CD4-positive, alpha-beta T cell (primary cell): ENCODE measurements at regions not wholly inside any gene's neighbourhood (a gene's known extent, or its start where the extent isn't known, plus 50 kb on each side); places are given as distances from the start of the nearest gene placed in this dataset.

ENCODE experiments used
- ATAC-seq: fragments of 200-7000 bp; cut with Tn5 transposase; one replicate; pipeline ENCODE4 v1.10.0; 2022; ENCODE audit warnings: mild to moderate bottlenecking; ENCODE audit not compliant: poor library complexity
- CTCF ChIA-PET: fragments of 350-600 bp; sonication (Branson Sonifier 250); formaldehyde crosslinking; loops from one replicate; lab custom pipeline; 2021; ENCODE audit warnings: antibody characterized with exemption, inconsistent platforms; lab: Charles Lee
- POLR2A ChIA-PET: fragments of 350-600 bp; sonication (Branson Sonifier 250); formaldehyde crosslinking; loops from one replicate; lab custom pipeline; 2021; ENCODE audit warnings: antibody characterized with exemption, inconsistent platforms; lab: Charles Lee
- DNase-seq, 14 experiments: peaks; one replicate each; pipeline ENCODE4 v3.0.0-alpha.2; 2013 to 2020; ENCODE audit warnings: mixed read lengths in 2 of 14
- H3K27ac ChIP-seq, 2 donors: one replicate each; pipeline versions ENCODE4 v1.5.1 to v1.7.0; 2013; ENCODE audit warnings: low read length in 2 of 2, low read depth in 1 of 2, mild to moderate bottlenecking in 1 of 2
- H3K27me3 ChIP-seq, 2 experiments: 1 replicate in 1 of 2; 2 replicates in 1 of 2; pipeline versions ENCODE4 v1.6.1 to v1.7.0; 2013; ENCODE audit warnings: low read length in 2 of 2, control low read depth in 1 of 2, mild to moderate bottlenecking in 1 of 2, moderate library complexity in 1 of 2; ENCODE audit not compliant: insufficient read depth in 2 of 2, control insufficient read depth in 1 of 2
- H3K36me3 ChIP-seq: one replicate; pipeline ENCODE4 v1.6.1; 2013; ENCODE audit warnings: low read length, control low read depth; ENCODE audit not compliant: insufficient read depth
- H3K4me1 ChIP-seq: one replicate; pipeline ENCODE4 v1.6.1; 2013; ENCODE audit warnings: low read length, control low read depth; ENCODE audit not compliant: insufficient read depth
- H3K4me3 ChIP-seq: one replicate; pipeline ENCODE4 v1.5.1; 2013; ENCODE audit warnings: mild to moderate bottlenecking, low read length, moderate library complexity
- H3K9me3 ChIP-seq, 2 experiments: 1 replicate in 1 of 2; 2 replicates in 1 of 2; pipeline versions ENCODE4 v1.6.1 to v1.7.0; 2013; ENCODE audit warnings: low read length in 2 of 2, mild to moderate bottlenecking in 2 of 2, control low read depth in 1 of 2, moderate library complexity in 1 of 2; ENCODE audit not compliant: control insufficient read depth in 1 of 2, insufficient read depth in 1 of 2
- H3K27ac Mint-ChIP-seq: one replicate; pipeline ENCODE4 v1.8.0; 2020; ENCODE audit warnings: mixed read lengths
- H3K27me3 Mint-ChIP-seq: one replicate; pipeline ENCODE4 v1.8.0; 2021; ENCODE audit warnings: mixed read lengths
- H3K36me3 Mint-ChIP-seq: one replicate; pipeline ENCODE4 v1.8.0; 2021; ENCODE audit warnings: low read depth, mixed read lengths
- H3K4me1 Mint-ChIP-seq: one replicate; pipeline ENCODE4 v1.8.0; 2021; ENCODE audit warnings: low read depth, mixed read lengths
- H3K4me3 Mint-ChIP-seq: one replicate; pipeline ENCODE4 v1.8.0; 2020; ENCODE audit warnings: mild to moderate bottlenecking, mixed read lengths
- H3K9me3 Mint-ChIP-seq: one replicate; pipeline ENCODE4 v1.8.0; 2020; ENCODE audit warnings: mixed read lengths
- CTCF ChIP-seq: fragments of 200-600 bp; IDR thresholded peaks from one replicate; pipeline ENCODE4 v1.8.0; 2022; ENCODE audit warnings: antibody characterized with exemption, mild to moderate bottlenecking
- intact Hi-C, 2 experiments: fragments of 100-400 bp; cut with DNase I in 1 of 2; cut with micrococcal nuclease in 1 of 2; formaldehyde crosslinking; loops; one replicate each; pipeline versions ENCODE4 v1.15.1 to v1.9.0; 2023 to 2025; cut with DNase I, micrococcal nuclease

- Histone ChIP-seq H3K4me3 (no peak overlapping the region), H3K9me3 (peaks cover 0 to 3% of the 10 kb centered on the region in 2 experiments), H3K27me3 (no peaks in the 10 kb centered on the region), H3K27ac (no peak overlapping the region), H3K4me1 (peaks cover 4% of the 10 kb centered on the region), H3K36me3 (no peaks in the 10 kb centered on the region)
- no peak overlapping the region for H3K27ac Mint-ChIP-seq
- no peak for TF ChIP-seq CTCF
- POLR2A ChIA-PET: no interaction called here
- H3K4me3 Mint-ChIP-seq: no peak overlapping the region
- H3K9me3 Mint-ChIP-seq: no peaks in the 10 kb centered on the region
- ATAC-seq (no peak), DNase-seq (no peak)
- H3K36me3 Mint-ChIP-seq: no peaks in the 10 kb centered on the region
- intact Hi-C loops: no loop called here
- peaks cover 20% of the 10 kb centered on the region for H3K4me1 Mint-ChIP-seq
- no peaks in the 10 kb centered on the region for H3K27me3 Mint-ChIP-seq
- CTCF ChIA-PET: no interaction called here
Observed at GRCh38 chr10:11393858-11394257, 217.6 kb downstream of the USP6NL start.

GRCh38 chr10:11392776-11393175, 218.7 kb downstream of the USP6NL start:
- no peaks in the 10 kb centered on the region for H3K36me3 Mint-ChIP-seq
- Histone ChIP-seq H3K27ac (no peak overlapping the region), H3K4me3 (no peak overlapping the region), H3K9me3 (peaks cover 0 to 3% of the 10 kb centered on the region in 2 experiments), H3K27me3 (no peaks in the 10 kb centered on the region), H3K4me1 (no peaks in the 10 kb centered on the region), H3K36me3 (no peaks in the 10 kb centered on the region)
- DNase-seq (no peak), ATAC-seq (no peak)
- no peak for TF ChIP-seq CTCF
- no peak overlapping the region for H3K27ac Mint-ChIP-seq
- no peaks in the 10 kb centered on the region for H3K27me3 Mint-ChIP-seq
- peaks cover 15% of the 10 kb centered on the region for H3K4me1 Mint-ChIP-seq
- H3K4me3 Mint-ChIP-seq: no peak overlapping the region
- no peaks in the 10 kb centered on the region for H3K9me3 Mint-ChIP-seq
- intact Hi-C loops: no loop called here
- CTCF ChIA-PET: no interaction called here
- POLR2A ChIA-PET: no interaction called here

- Mint-ChIP-seq H3K36me3 (no peaks in the 10 kb centered on the region), H3K4me3 (no peak overlapping the region), H3K4me1 (peaks cover 8% of the 10 kb centered on the region), H3K27ac (no peak overlapping the region), H3K9me3 (no peaks in the 10 kb centered on the region), H3K27me3 (no peaks in the 10 kb centered on the region)
- TF ChIP-seq CTCF: no peak
- DNase-seq (no peak), ATAC-seq (no peak)
- Histone ChIP-seq H3K4me1 (no peaks in the 10 kb centered on the region), H3K27ac (no peak overlapping the region), H3K36me3 (no peaks in the 10 kb centered on the region), H3K4me3 (no peak overlapping the region), H3K9me3 (peaks cover 0 to 3% of the 10 kb centered on the region in 2 experiments), H3K27me3 (no peaks in the 10 kb centered on the region)
- ChIA-PET CTCF (no interaction called here), POLR2A (no interaction called here)
- intact Hi-C loops: no loop called here
Observed at GRCh38 chr10:11388996-11389395, 222.5 kb downstream of the USP6NL start.
